DMS114 treated with DMSO at 0.1 percent for 48 hours (cell line): ENCODE measurements at regions not wholly inside any gene's neighbourhood (a gene's known extent, or its start where the extent isn't known, plus 50 kb on each side); places are given as distances from the start of the nearest gene placed in this dataset.

ENCODE experiments used
- DNase-seq: peaks from one replicate; lab custom pipeline; 2025; ENCODE audit not compliant: unreplicated experiment; lab: John Stamatoyannopoulos, UW

DNA sequence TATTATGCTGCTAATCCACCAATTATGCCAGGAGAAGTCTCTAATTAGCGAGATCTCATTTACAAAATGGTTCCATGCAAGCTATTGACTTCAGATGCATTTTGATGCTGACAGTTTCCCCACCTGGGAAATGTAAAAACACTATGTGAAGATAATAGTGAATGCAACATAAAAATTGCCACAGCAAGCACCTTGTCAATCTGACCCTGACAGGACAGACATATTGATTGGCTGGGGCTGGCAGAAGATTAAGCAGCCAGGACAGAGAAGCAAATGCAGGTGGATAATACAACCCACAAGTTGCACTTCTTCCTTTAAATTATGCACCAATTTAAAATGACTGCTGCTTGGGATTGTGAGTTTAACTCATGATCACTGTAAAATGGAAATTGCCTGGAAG, 642.8 kb upstream of the POT1 start:
- no peak for DNase-seq

DNA sequence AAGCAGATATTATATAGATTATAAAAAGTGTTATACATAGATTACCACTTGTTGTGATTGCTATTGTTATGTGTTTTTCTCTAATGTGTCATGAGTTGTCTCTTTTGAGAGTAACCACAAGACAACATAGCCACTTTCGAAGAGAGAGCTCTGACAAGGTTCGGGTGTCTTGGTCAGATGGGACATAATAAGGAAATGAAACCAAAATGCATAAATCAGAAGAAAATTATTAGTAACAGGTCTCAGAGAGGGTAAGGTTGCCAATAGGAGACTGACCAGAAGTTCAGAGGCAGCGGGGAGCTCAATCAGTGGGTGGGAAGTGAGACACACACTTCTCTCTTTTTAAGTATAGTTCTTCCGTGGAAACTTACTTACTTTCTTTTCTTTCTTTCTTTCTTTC, 639.2 kb upstream of the POT1 start:
- no peak for DNase-seq

DNA sequence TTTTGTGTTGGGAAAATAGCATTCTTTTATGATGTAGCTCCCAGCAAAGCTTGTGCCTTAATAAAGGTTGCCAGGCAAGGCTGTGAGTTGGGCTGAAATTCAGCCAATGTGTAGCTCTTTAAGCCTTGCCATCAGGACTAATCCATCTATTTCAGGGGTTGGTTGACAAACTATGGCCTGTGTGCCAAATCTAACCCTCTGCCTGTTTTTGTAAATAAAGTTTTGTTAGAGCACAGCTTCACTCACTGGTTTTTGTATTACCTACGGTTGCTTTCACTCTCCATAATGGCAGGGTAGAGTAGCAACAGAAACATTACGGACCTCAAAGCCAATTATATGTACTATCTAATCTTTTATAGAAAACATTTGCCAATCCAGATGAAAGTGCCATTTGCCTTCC, 638.1 kb upstream of the POT1 start:
- DNase-seq = no peak

DNA sequence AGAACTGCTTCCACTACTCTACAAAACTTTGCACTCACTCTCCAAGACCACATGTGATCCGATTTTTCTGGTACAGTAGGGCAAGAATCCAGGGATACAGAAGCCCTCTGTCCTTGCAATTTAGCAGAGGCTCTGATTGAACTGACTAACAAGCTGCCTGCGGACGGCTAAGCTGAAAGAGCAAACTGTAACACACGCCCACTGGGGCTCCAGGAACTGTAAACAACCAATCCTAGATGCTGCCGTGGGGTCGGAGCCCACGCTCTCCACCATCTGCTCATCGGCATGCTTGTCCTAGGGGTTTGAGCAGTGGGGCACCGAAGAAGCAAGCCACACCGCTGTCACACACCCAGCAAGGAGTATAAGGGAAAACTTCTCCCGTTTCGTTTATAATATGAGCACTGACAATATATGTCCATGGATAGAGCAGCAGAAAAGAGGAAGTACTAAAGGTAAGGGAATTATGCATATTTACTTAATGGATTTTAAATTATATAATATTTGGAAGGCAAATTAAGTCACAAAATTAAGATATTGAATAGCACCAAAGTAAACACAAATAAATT, 634.4 kb upstream of the POT1 start:
- no peak for DNase-seq

DNA sequence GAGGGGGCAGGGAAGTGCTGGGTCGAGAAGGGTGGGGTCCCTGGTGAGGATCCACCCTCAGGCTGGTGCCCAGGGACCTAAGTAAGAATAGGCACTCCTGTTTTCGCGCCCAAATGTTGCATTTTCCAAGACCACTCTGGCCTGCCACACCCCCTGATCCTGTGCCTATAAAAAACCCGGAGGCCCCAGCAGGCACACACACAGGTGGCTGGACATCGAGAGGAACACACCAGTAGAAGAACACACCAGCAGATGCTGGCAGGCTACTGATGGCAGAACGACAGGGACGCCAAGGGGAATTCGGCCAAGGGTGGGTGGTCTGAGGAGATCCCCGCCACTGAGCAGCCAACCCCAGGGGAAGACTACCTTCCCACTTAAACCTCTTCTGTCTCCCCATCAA, 633.9 kb upstream of the POT1 start:
- no peak for DNase-seq

DNA sequence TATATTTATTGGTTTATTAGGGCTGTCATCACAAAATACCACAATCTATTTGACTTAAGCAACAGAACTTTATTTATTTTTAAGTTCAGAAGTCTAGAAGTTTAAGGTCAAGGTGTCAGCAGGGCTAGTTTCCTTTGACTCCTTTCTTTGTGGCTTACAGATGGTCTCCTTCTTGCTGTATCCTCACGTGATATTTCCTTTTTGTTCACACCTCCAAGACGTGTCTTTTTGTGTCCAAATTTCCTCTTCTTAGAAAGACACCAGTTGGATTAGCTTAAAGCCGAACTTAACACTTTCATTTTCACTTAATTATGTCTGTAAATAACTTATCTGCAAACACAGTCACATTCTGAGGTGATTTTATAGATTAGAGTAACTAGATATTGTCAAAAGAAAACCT, 631.4 kb upstream of the POT1 start:
- no peak for DNase-seq

DNA sequence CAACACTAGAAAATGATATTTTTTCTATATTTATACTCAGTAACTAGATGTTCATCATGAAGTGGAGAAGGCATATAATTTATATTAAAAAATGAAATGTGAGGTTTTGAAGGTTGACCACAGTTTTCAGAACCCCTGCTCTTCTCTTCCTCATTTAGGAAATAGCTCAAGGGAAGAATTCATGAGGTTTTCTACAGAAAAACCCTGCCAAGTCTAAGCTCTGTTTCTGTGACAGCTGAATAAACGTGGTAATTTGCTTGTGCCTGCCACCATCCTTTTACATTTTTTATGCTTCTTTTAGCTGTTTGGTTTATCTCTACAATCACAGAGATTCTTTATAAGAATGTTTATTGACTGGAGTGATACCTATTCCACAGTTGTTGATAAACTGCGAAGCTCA, 630.3 kb upstream of the POT1 start:
- no peak for DNase-seq

DNA sequence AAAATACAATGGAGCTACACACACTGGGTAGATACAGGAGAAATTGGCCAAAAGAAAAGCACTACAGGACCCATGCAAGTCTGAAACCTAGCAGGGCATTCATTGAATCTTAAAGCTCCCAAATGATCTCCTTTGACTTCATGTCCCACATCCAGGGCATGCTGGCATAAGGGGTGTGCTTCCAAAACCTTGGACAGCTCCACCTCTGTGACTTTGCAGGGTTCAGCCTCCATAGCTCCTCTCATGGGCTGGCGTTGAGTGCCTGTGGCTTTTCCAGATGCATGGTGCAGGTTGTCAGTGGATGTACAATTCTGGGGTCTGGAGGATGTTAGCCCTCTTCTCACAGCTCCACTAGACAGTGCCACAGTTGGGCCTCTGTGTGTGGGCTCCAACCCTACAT, 626.3 kb upstream of the POT1 start:
- DNase-seq = no peak

DNA sequence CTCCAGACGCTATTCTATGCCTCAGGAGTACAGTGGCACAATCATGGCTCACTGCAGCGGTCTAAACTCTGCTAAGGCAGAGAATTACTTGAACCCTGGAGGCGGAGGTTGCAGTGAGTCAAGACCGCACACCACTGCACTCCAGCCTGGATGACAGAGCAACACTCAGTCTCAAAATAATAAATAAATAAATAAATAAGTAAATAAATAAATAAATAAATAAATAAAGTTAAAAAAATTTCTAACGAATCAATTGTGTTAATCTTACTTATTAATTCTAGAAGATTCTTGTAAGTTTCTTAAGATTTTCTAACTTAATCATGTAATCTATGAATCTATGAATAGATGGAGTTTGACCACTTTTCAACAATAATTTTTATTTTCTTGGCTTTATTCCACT, 621.4 kb upstream of the POT1 start:
- no peak for DNase-seq

DNA sequence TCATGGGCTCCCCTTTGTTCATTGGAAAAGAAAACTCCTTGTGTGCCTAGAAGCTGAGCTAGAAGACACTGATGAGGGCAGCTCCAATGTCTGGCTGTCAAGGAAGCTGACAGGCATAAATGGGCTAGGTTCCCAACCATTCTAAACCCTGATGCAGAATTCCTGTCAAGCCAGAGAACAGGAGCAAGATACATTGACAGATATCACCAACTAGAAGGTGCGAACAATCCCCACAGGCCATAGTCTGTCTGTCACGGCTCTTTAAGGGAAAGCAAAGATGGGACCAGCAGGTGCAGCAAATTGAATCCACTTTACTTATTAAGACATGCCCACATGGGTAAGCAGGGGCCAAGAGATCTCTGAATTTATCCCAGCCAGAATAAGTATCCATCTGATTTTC, 617.9 kb upstream of the POT1 start:
- DNase-seq = no peak

DNA sequence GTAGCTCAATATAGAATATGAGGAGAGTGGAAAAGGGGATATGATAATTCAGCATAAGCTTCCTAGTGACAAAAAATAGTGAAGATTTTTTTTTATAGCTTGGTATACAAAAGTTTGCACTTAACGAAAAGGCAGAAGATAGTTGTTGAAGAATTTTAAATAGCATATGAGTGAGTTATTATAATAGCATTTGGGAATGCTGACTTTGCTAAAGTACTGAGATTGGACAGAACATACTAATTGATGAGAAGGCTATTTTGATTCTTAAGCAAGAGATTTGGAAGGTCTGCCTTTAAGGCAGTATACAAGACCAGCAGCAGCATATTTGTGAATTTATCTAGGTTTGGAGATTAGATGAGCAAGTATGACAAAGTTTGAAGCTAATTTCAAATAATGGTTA, 600.9 kb upstream of the POT1 start:
- DNase-seq = no peak

DNA sequence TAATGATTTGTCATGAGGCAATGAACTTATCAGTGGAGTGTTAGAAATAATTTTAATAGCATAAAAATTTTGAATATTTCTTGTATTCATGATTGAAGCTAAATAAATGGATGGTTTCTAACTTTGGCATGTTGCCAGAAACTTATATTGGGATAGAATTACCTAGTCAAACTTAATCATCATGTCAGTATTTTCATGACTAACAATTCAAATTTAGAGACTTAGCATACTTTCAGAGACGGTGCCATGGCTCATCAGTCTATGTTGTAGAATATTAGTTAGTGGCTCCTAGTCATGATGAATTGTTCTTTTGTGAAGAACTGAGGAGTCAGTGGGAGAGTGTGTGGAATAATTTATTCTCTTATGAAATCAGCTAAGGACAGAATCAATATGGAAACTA, 599.6 kb upstream of the POT1 start:
- no peak for DNase-seq

DNA sequence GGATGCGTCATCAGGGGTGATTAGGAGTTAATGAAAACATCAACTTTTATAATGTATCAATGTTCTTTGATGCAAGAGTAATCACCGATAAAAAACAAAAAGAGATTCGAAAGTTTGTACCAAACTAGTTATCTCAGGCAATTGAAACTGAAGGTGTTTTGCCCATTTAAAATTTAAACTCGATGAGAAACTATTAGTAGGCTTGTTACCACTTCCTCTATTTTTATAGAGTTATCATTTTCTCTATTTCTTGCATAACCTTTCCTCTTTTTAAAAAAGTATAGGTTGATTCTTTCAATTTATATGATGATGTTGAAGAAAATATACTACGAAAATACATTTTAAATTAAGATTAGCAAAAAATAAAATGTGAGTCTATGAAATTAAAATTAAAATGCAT, 597.3 kb upstream of the POT1 start:
- no peak for DNase-seq

DNA sequence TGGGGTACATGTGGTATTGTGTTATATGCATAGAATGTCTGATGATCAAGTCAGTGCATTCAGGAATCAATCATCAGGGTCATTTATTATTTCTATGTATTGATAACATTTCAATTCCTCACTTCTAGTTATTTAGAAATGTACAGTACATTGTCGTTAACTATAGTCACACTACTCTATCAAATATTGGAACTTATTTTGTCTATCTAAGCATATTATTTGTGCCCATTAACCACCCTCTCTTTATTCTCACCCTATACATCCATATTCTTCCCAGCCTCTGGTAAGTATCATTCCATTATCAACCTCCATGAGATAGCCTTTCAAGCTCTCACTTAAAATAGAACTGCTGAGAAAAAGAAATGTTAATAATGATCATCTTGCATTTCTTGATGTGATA, 596.5 kb upstream of the POT1 start:
- DNase-seq = no peak

DNA sequence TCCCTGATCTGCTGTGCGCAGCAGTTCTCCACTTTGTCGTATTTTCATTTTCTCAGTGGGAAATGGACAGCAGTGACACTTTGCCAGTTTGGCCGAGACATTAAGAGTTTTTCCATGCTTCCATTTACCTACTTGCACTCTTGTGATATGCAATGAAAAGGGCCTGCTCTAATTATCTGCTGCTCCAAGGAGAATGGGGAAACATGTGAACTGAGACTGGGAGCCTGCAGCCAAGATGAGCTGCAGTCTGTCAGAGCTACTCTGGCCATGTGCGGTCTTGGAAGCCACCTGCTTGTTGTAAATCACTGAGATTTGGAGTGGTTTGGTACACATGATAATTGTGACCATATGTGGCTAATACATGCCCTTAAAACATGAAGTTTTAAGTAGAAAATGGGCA, 586.6 kb upstream of the POT1 start:
- no peak for DNase-seq

DNA sequence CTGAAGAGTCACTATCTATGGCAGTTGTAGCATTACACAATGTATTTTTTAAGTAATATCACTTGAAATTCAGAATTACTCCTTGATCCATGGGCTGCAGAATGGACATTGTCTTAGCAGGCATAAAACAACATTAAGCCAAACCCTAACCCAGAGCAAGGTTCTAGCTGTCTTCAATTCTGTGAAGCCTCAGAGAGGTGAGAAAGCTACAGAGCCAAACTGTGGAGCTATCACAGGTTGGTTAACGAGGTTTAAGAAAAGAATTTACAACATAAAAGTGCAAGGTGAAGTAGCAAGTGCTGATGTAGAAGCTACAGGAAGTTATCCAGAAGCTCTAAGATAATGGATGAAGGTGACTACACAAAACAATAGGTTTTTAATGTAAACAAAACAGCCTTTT, 582.7 kb upstream of the POT1 start:
- no peak for DNase-seq

DNA sequence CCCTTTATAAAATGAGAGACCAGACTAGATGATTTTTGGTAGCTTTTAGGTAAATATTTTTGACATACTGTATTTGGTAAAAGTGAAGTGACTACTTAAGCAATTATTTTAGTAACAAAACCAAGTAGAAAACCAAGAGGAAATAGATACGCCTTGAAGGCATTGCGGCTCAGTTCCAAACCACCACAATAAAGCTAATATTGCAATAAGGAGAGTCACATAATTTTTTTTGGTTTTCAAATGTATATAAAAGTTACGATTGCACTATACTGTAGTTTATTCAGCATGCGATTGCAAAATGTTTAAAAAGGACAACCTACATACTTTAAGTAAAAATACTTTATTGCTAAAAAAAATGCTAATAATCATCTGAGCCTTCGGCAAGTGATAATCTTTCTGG, 581.7 kb upstream of the POT1 start:
- DNase-seq = no peak

DNA sequence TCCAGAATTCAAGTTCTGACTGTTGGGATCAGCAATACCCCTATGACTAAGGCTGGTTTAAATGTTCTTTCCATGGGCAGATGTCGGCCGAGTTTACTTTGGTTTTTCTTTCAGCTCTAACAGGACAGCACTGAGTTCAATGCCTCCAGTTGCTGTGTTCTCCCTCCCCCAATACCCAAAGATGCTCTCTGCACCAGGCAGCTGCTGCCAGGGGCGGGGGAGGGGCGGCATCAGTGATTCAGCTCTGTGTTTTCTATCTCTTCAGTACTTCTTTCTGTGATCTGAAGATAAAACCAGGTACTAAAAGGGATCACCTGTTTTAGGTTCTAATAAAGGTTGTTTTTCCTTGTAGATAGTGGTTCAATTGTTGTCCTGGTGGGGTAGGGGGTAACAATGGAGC, 576.7 kb upstream of the POT1 start:
- DNase-seq = no peak

DNA sequence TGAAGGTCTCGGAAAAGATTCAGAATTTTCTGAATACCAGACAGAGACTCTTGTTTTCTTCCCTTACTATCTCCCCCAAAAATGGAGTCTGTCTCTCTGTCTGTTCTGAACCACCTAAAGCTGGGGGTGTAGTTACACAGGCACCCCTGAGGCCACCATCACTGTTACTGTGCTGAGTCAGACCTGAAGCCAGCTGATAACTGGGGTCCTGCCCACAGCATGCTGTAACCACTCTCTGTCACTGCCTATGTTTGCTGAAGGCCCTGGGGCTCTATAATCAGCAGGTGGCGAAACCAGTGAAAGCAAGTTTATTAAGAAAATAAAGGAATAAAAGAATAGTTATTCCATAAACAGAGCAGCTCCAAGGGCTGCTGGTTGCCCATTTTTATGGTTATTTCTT, 575.2 kb upstream of the POT1 start:
- DNase-seq = no peak

DNA sequence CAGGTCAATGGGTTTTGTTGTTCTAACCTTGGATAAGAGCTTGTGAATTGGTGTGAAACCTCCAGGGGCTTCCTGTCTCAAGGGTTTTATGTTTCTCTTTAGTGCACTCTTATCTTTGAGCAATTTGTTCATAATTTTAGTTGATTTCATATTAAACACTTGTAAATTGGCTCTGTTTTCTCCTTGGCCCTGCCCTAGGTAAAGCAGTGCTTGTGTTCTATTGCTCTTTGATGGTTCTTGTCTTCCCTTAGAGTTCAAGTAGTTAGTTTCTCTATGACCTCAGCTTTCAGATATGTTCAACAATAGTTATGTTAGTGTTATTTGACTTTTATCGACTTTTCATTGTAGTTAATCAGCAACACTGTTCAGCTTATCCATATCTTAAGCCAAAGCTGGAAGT, 566.4 kb upstream of the POT1 start:
- no peak for DNase-seq

DNA sequence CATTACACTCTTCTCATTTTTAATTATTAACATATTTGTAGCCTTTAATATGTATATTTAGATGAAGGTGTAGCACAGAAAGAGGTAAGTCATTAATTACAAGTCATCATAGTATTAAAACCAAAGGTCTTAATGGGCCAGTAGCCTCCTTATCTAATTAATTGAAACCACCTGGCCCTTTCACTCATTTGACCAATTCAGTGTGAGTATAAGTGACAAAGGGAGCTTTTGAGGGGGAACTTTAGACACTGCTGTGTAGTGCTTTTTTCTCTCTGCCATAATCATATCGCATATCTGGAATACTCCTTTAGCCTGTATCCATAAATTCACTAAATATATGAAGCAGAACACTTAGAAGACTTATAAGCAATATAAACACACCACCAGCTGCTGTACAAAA, 562.9 kb upstream of the POT1 start:
- no peak for DNase-seq

DNA sequence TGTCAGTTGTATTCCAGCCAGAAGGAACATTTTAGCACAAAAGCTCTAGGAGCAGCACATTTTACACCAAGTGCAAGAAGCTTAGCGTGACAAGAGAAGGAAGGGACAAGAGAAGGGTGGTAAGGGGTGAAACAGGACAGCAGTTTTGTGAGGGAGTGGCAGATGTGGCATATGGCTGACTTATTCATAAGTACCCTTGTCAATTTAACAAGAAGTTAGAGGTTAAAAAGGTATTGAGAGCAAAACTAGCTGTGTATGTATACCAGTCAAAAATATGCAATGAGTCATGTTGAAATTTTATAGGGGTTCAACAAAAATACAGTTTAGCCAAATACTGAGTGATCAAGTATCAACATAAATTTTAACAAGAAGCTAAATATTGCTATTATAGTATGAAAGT, 561.5 kb upstream of the POT1 start:
- no peak for DNase-seq

DNA sequence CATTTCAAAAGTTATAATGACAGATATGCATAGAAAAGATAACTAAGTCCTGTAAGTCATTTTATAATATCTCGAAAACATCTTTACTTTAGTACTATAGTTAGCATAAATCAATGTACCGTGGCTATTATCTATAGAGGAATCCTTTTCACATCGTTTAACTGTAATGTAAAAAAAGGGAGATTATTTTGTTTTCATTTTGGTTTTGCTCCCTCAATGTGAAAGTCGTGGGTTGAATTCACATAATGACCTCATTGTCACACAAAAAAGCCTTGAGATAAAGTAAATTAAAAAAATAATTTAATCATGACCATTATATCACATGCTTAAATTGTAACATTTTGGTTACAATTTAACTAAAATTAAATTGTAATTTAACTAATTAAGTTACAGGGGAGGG, 560.5 kb upstream of the POT1 start:
- DNase-seq = no peak

DNA sequence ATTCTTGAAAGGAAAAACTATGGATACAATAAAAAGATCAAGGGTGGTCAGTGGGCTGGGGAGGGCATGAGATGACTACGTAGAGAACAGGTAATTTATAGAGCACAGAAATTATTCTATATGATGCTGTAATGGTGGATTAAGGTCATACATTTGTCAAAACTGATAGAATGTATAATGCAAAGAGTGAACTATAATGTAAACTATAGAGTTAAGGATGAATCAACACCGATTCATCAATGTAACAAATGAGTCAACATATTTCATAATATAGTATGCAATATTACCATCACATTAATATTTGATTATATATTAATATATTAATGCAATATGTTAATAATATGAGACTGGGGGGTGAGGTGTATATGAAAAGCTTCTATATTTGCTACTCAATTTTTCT, 555.6 kb upstream of the POT1 start:
- DNase-seq = no peak
